OCI-LY3 (cell line): ENCODE measurements at regions not wholly inside any gene's neighbourhood (a gene's known extent, or its start where the extent isn't known, plus 50 kb on each side); places are given as distances from the start of the nearest gene placed in this dataset.

Source experiments
- H2AFZ ChIP-seq: fragments of 200-600, 300-600 bp; shearing (Covaris generic); 2 replicates; pipeline ENCODE4 v1.6.0; 2014; ENCODE audit warnings: antibody characterized with exemption, low read depth, low read length
- H3K27ac ChIP-seq: fragments of 200-600, 300-600 bp; sonication (generic); 2 replicates; pipeline ENCODE4 v1.5.1; 2014; ENCODE audit warnings: mild to moderate bottlenecking, low read length, moderate library complexity, mixed read lengths
- H3K27me3 ChIP-seq: fragments of 200-600, 300-600 bp; sonication (generic); 2 replicates; pipeline ENCODE4 v1.6.1; 2014; ENCODE audit warnings: low read depth, low read length, mixed read lengths
- H3K36me3 ChIP-seq: fragments of 200-600, 300-600 bp; sonication (generic); replicated peaks from 2 replicates; pipeline ENCODE3; 2014; ENCODE audit warnings: low read depth, low read length, mixed read lengths
- H3K4me1 ChIP-seq: fragments of 300-600, 200-600 bp; sonication (generic); 2 replicates; pipeline ENCODE4 v1.6.1; 2014; ENCODE audit warnings: low read length, mixed read lengths
- H3K4me2 ChIP-seq: fragments of 200-600, 300-600 bp; sonication (generic); 2 replicates; pipeline ENCODE4 v1.6.1; 2014; ENCODE audit warnings: low read length, mixed read lengths
- H3K4me3 ChIP-seq: fragments of 300-600, 200-600 bp; sonication (generic); 2 replicates; pipeline ENCODE4 v1.5.1; 2014; ENCODE audit warnings: antibody characterized with exemption, mild to moderate bottlenecking, low read length, moderate library complexity
- H3K79me2 ChIP-seq: fragments of 300-600, 200-600 bp; shearing (Covaris generic); 2 replicates; pipeline ENCODE4 v1.6.1; 2014; ENCODE audit warnings: mild to moderate bottlenecking, low read length, mixed read lengths
- H3K9ac ChIP-seq: fragments of 300-600, 200-600 bp; shearing (Covaris generic); 2 replicates; pipeline ENCODE4 v1.6.0; 2014; ENCODE audit warnings: mild to moderate bottlenecking, low read length, moderate library complexity
- H3K9me3 ChIP-seq: fragments of 200-600, 300-600 bp; shearing (Covaris generic); 2 replicates; pipeline ENCODE4 v1.6.1; 2014; ENCODE audit warnings: low read length, mixed read lengths; ENCODE audit not compliant: insufficient read depth
- H4K20me1 ChIP-seq: fragments of 200-600, 300-600 bp; sonication (generic); 2 replicates; pipeline ENCODE4 v1.6.1; 2016; ENCODE audit warnings: low read length, mixed read lengths; ENCODE audit not compliant: insufficient read depth
- CTCF ChIP-seq: fragments of 200-600, 300-600 bp; sonication (generic); IDR thresholded peaks from 2 replicates; pipeline ENCODE4 v1.5.1; 2014; ENCODE audit warnings: antibody characterized with exemption, low read length, low read depth
- EZH2phosphoT487 ChIP-seq: fragments of 200-600 bp; shearing (Covaris generic); IDR thresholded peaks from 2 replicates; pipeline ENCODE4 v1.6.1; 2018; ENCODE audit warnings: antibody characterized with exemption, mixed run types, low read depth

GRCh38 chr6:74362391-74362790, 666.4 kb downstream of the CD109 start:
- Histone ChIP-seq H3K4me3 (no peak overlapping the region), H3K36me3 (no peaks in the 10 kb centered on the region), H2AFZ (no peak overlapping the region), H3K27ac (no peak overlapping the region), H3K9me3 (no peaks in the 10 kb centered on the region), H3K9ac (no peak overlapping the region), H3K79me2 (no peaks in the 10 kb centered on the region), H3K4me1 (no peaks in the 10 kb centered on the region), H4K20me1 (no peaks in the 10 kb centered on the region), H3K4me2 (no peak overlapping the region), H3K27me3 (no peaks in the 10 kb centered on the region)
- TF ChIP-seq EZH2phosphoT487 (no peak), CTCF (no peak)

- Histone ChIP-seq H3K4me3 (no peak overlapping the region), H2AFZ (no peak overlapping the region), H3K79me2 (no peaks in the 10 kb centered on the region), H3K4me2 (no peak overlapping the region), H3K4me1 (no peaks in the 10 kb centered on the region), H3K27me3 (no peaks in the 10 kb centered on the region), H3K9ac (no peak overlapping the region), H3K36me3 (no peaks in the 10 kb centered on the region), H3K9me3 (no peaks in the 10 kb centered on the region), H4K20me1 (no peaks in the 10 kb centered on the region), H3K27ac (no peak overlapping the region)
- TF ChIP-seq CTCF (no peak), EZH2phosphoT487 (no peak)
Measured at GRCh38 chr6:74357321-74357720, 661.3 kb downstream of the CD109 start.

GRCh38 chr6:74356391-74356790, 660.4 kb downstream of the CD109 start:
- Histone ChIP-seq H3K9ac (no peak overlapping the region), H3K27ac (no peak overlapping the region), H3K4me1 (no peaks in the 10 kb centered on the region)

GRCh38 chr6:74346936-74347535, 651.0 kb downstream of the CD109 start:
- Histone ChIP-seq H3K27me3 (no peaks in the 10 kb centered on the region), H3K4me2 (no peak overlapping the region), H4K20me1 (no peaks in the 10 kb centered on the region), H3K79me2 (no peaks in the 10 kb centered on the region), H3K9me3 (no peaks in the 10 kb centered on the region), H3K9ac (no peak overlapping the region), H3K4me3 (no peak overlapping the region), H2AFZ (no peak overlapping the region), H3K27ac (no peak overlapping the region), H3K36me3 (no peaks in the 10 kb centered on the region), H3K4me1 (no peaks in the 10 kb centered on the region)
- TF ChIP-seq CTCF (no peak), EZH2phosphoT487 (no peak)

More at GRCh38 chr6:74356391-74356790, 660.4 kb downstream of the CD109 start:
- Histone ChIP-seq H3K9me3 (no peaks in the 10 kb centered on the region), H3K4me2 (no peak overlapping the region), H3K36me3 (no peaks in the 10 kb centered on the region), H3K27me3 (no peaks in the 10 kb centered on the region), H2AFZ (no peak overlapping the region), H4K20me1 (no peaks in the 10 kb centered on the region), H3K79me2 (no peaks in the 10 kb centered on the region), H3K4me3 (no peak overlapping the region)
- TF ChIP-seq EZH2phosphoT487 (no peak), CTCF (no peak)
